ENCODE measurements at regions not wholly inside any gene's neighbourhood (a gene's known extent, or its start where the extent isn't known, plus 50 kb on each side); places are given as distances from the start of the nearest gene placed in this dataset.

DNA sequence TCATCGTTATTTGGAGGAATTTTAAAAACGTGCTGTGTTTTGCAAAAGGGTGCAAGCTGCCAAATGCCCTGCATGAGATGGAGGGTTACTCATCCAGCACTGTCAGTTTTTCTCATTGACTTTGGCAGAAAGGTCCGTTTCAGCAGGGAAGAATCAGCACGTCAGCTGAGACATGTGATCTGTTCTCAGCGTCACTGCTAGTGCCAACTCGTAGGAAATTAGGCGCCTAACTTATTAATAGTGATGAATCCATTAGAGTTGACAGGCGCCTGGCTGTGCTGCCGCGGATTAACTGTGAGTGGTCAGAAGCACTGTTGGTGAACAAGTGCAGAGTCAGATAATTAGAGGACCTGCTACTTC lies 175.5 kb upstream of the FOXQ1 start:
- no peak for DNase-seq
- Mint-ChIP-seq H3K36me3 (ENCODE audit: insufficient read depth) (no peaks in the 10 kb centered on the region), H3K4me1 (ENCODE audit: low read depth) (no peaks in the 10 kb centered on the region), H3K27me3 (ENCODE audit: low read depth) (peaks cover 10% of the 10 kb centered on the region), H3K4me3 (no peak overlapping the region), H3K9me3 (peaks cover 5% of the 10 kb centered on the region)
- no peak for ATAC-seq

DNA sequence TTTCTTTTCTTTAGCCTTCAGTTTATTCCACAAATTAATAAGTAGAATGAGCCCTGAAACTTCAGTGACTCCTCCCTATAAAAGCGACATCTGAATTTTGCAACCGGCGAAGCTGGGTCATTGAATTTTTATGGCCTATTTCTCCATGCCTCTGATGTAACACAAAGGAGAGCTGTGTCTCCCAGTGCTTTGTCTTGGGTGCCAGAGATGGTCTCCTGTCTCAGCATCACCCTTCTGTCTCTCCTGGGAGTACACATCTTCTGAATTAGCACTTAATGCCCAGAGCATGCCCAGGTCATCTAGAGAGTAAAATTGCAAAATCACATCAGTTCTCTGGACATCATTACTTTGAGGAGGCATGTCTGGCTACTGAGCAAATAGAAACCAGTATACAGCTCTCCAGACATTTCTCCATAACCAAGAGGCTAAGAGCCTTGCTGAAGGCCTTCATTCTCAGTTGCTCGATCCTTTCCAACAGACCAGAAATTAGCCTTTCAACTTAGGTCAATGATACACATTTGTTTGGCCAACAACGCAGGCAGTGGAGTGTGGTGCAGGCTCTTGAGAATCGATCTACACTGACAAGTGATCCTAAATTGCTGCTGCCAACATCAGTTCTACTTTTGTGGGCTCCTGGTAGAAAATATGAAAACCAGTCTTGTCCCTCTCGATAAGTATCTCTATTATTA lies 176.0 kb upstream of the FOXQ1 start:
- Mint-ChIP-seq H3K4me1 (ENCODE audit: low read depth) (no peaks in the 10 kb centered on the region), H3K27me3 (ENCODE audit: low read depth) (peaks cover 10% of the 10 kb centered on the region)

DNA sequence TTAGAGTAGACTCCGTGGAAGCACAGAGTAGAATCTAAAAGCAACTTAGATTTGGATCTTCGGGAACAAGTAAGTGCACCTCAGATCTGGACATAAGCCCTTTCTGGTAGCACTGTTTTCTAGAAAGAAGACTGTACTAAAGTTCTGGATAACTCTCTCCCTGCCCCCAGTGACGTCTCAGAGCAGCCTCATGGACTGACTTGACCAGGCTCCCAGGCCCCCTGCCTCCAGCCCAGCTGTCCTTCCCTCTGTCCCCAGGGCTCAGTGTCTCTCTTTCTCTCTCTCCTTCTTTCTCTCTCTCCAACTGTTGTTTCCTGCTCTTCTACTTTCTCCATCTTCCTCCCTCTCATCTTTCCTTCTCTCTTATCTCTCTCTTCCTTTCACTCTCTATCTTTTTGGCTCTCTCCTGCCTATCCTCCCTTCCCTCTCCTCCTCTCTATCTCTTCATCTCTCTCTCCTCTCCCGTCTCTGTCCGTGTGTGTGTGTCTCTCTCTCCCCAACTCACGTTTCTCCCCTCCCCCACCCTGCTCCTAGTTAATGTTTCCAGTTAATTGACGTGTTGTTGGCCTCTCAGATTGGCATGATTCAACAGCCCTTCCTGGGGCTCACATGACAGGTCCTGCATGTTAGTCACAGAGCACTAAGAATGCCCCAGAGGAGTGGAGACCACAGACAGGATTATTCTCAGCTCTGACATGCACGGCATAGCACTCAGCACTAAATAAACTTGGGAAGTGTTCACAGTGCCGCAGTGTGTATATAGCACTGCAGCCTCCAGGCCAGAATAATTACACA lies 180.4 kb upstream of the FOXQ1 start:
- no peaks in the 10 kb centered on the region for H3K36me3 Mint-ChIP-seq (ENCODE audit: insufficient read depth)
- no peaks in the 10 kb centered on the region for H3K4me1 Mint-ChIP-seq (ENCODE audit: low read depth)
- no peaks in the 10 kb centered on the region for H3K9me3 Mint-ChIP-seq
- no peak overlapping the region for H3K4me3 Mint-ChIP-seq
- ATAC-seq (peak in 1 of 2 donors; percentile 14), DNase-seq (no peak)
- H3K27me3 Mint-ChIP-seq (ENCODE audit: low read depth): peaks cover 4% of the 10 kb centered on the region

More for the DNA sequence above, 176.0 kb upstream of the FOXQ1 start:
- Mint-ChIP-seq H3K9me3 (peaks cover 5% of the 10 kb centered on the region), H3K4me3 (no peak overlapping the region), H3K36me3 (ENCODE audit: insufficient read depth) (no peaks in the 10 kb centered on the region)
- no peak for ATAC-seq
- no peak for DNase-seq

DNA sequence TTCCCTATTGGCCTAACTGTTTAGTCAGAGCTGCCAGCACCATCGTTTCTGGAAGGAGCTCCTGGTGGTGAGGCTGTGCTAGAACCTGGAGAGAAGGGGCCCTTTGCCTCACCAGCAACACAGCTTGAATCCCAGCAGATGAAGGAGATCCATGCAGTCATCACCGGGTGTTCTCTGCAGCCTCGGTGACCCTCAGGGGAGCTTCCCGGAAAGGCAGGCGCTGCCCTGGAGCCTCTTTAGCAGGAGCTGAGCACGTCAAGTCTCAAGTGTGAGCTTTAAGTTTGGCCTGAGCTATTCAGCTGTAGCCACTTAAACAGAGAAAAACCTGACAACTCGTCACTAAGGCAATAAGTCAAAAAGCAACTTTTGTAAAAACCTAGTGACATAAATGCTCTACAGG lies 181.2 kb upstream of the FOXQ1 start:
- no peak overlapping the region for H3K4me3 Mint-ChIP-seq
- ATAC-seq: no peak
- H3K36me3 Mint-ChIP-seq (ENCODE audit: insufficient read depth): no peaks in the 10 kb centered on the region
- peaks cover 4% of the 10 kb centered on the region for H3K27me3 Mint-ChIP-seq (ENCODE audit: low read depth)
- H3K4me1 Mint-ChIP-seq (ENCODE audit: low read depth): no peaks in the 10 kb centered on the region
- H3K9me3 Mint-ChIP-seq: no peaks in the 10 kb centered on the region
- no peak for DNase-seq

DNA sequence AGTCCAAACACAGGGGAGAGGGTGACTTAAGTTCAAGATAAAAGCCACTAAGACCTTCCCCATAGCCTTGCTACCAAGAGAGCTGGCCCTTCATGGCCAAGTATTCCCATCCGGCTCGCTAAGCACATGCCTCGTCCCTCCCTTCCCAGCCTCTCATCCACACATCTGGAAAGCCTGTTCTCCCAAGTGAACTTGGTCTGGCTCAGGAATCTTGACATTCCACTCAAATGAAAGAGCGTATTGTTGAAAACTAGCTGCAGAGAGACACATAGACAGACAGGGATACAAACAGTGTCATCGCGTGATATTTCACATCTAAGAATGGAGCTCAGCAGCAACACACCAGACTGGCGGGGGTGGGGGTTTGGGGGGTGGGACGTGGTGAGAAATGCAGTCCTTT lies 182.8 kb upstream of the FOXQ1 start:
- H3K27me3 Mint-ChIP-seq (ENCODE audit: low read depth): peaks cover 3% of the 10 kb centered on the region
- DNase-seq (no peak), ATAC-seq (no peak)
- H3K4me3 Mint-ChIP-seq: no peak overlapping the region
- no peaks in the 10 kb centered on the region for H3K9me3 Mint-ChIP-seq
- H3K4me1 Mint-ChIP-seq (ENCODE audit: low read depth): no peaks in the 10 kb centered on the region
- no peaks in the 10 kb centered on the region for H3K36me3 Mint-ChIP-seq (ENCODE audit: insufficient read depth)

DNA sequence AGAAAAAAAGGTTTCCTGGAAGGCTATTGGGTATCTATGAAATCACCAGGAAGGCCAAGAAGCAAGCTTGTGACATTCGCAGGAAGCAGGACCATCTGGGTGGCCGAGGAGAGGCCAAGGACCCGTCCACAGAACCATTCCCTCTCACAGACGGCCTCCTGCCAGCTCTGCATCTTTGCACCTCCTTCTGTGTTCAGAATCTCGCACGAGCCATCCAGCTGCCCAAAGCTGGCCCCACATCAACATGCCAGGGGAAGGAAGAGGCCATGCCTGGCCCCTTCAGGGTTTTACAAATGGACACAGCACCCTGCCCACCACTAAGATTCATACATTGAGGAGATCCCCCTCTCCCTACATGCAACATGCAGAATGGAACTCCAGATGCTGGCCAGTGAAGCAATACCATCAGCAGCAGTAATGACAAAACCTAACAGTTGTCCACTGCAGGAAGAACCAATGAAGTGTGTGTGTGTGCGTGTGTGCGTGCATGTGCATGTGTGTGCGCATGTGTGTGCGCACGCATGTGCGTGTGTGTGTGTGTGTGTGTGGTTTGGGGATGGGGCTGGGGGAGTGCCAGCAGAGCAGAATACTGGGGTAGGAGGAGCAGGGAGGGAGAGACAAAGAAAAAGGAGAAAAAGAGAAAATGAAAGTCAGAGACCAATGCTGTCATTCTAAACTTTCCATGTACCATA lies 184.2 kb upstream of the FOXQ1 start:
- H3K4me3 Mint-ChIP-seq: no peak overlapping the region
- no peaks in the 10 kb centered on the region for H3K36me3 Mint-ChIP-seq (ENCODE audit: insufficient read depth)

DNA sequence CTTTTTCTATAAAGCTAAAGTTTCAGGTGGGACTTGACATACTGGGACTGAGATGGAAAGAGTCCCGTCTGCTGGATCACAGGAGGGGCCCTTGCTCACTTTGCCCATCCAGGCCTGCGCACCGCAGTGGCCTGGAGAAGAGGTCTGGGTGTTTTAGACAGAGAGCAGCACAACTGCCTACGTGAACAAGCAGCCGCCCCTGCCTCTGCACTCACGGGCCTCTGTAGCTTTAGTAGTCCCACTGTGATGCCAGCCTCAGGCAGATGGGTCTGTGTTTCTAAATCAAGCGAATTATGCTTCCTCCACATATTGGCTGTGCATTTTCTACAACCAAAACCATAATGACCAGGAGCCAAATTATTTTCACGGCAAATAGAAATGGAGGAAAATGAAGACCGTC lies 184.8 kb upstream of the FOXQ1 start:
- DNase-seq (no peak), ATAC-seq (no peak)
- Mint-ChIP-seq H3K4me3 (no peak overlapping the region), H3K4me1 (ENCODE audit: low read depth) (no peaks in the 10 kb centered on the region), H3K36me3 (ENCODE audit: insufficient read depth) (no peaks in the 10 kb centered on the region), H3K27me3 (ENCODE audit: low read depth) (peaks cover 8% of the 10 kb centered on the region), H3K9me3 (no peaks in the 10 kb centered on the region)

More for the DNA sequence above, 184.2 kb upstream of the FOXQ1 start:
- DNase-seq: no peak
- peaks cover 8% of the 10 kb centered on the region for H3K27me3 Mint-ChIP-seq (ENCODE audit: low read depth)
- ATAC-seq: no peak
- no peaks in the 10 kb centered on the region for H3K4me1 Mint-ChIP-seq (ENCODE audit: low read depth)
- H3K9me3 Mint-ChIP-seq: no peaks in the 10 kb centered on the region

DNA sequence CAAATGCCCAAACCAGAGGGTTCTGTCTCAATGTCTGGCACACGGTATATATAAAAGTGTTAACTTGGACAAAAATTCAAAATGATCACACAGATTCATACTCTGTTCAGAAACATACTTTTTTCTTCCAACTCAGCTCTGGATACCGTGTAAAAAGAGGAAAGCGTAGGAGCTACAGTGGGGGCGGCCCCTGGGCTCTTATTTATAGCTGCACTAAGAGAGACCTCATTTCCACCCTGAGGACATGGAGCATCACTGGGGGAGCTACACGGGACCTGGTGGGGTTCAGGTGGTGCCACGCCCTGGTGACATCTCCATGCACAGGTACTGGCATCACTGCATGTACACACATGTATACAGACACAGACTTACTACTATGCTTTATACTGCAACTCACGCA lies 185.9 kb upstream of the FOXQ1 start:
- Mint-ChIP-seq H3K36me3 (ENCODE audit: insufficient read depth) (no peaks in the 10 kb centered on the region), H3K27me3 (ENCODE audit: low read depth) (peaks cover 10% of the 10 kb centered on the region), H3K9me3 (no peaks in the 10 kb centered on the region), H3K4me3 (no peak overlapping the region), H3K4me1 (ENCODE audit: low read depth) (no peaks in the 10 kb centered on the region)
- ATAC-seq: no peak
- DNase-seq: no peak

DNA sequence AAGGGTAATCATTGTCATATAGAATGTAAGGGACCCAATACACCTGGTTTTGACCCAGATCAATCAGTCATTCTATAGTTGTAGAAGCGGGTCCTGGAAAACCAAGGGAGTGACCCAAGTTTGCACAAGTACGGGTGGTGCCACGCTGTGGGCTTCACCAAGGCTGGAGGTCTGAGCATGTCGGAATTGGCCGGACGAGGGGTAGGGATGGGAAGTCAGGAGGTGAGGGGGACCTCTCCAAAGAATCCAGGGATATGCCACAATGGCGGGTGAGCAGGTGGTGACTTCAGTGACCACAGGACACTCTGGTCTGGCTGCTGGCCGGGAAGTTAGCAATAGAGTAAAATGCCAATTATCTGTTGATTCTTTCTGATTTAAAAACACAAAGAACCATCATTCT lies 186.6 kb upstream of the FOXQ1 start:
- peaks cover 10% of the 10 kb centered on the region for H3K27me3 Mint-ChIP-seq (ENCODE audit: low read depth)
- no peaks in the 10 kb centered on the region for H3K4me1 Mint-ChIP-seq (ENCODE audit: low read depth)
- no peaks in the 10 kb centered on the region for H3K9me3 Mint-ChIP-seq
- DNase-seq (no peak), ATAC-seq (no peak)
- no peaks in the 10 kb centered on the region for H3K36me3 Mint-ChIP-seq (ENCODE audit: insufficient read depth)
- no peak overlapping the region for H3K4me3 Mint-ChIP-seq

DNA sequence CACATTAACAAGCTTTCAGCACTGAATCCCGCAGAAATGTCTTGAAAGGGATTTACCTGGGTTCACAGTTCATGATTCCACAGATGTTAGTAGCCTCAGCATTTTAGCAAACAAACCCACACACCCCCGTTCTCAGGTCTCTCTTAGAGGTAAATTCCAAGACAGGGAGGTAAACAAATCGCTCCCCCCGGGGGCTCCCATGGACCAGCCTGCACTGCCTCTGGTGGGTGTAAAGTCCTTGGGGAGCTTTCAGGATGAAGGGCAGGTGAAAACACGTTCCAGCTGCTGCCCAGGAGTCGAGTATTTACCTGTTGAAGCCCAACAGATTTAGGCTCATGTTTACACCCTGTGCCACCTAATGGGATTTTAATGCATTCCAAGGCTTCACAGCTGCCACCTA lies 187.0 kb upstream of the FOXQ1 start:
- Mint-ChIP-seq H3K9me3 (no peaks in the 10 kb centered on the region), H3K4me1 (ENCODE audit: low read depth) (no peaks in the 10 kb centered on the region), H3K27me3 (ENCODE audit: low read depth) (peaks cover 10% of the 10 kb centered on the region), H3K4me3 (no peak overlapping the region), H3K36me3 (ENCODE audit: insufficient read depth) (no peaks in the 10 kb centered on the region)
- no peak for DNase-seq
- no peak for ATAC-seq

DNA sequence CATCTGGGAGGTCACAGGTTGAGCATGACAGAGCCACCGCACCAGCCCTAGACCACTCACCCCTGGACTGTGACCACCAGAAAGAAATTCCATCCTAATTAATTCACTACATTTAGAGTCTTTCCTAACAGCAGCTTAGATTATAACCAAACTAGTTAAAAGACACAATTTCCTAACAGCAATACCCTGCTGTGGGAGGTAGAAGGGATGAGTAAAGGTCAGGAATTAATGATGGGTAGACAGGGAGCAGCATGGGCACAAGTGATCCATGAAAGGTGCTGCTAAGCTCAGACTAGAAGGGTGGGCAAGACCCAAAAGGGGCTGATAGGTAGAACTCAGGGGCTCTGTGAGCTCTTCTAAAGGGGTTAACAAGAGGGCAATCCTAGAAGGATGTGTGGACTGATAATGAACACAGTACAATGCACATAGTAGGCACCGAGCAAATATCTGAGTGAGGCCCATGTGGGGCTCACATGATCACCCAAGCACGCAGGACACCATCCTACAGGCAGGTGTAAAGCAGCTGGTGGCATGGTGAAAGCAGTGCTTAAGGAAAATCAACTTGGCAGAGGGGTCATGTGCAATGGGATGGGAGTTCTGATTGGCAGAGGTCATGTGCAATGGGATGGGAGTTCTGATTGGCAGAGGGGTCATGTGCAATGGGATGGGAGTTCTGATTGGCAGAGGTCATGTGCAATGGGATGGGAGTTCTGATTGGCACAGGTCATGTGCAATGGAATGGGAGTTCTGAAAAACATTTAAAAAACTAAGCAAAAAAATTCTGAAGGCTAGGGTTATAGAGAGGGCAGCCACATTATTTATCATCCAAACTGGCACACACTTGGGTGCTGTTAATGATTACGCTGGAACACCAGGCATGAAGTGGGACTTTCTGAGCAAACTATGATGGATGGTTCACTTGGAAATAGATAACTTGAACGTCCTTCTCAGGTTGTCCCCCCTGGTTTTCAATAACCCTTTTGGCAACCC lies 188.2 kb upstream of the FOXQ1 start:
- Mint-ChIP-seq H3K36me3 (ENCODE audit: insufficient read depth) (no peaks in the 10 kb centered on the region), H3K9me3 (no peaks in the 10 kb centered on the region), H3K4me3 (no peak overlapping the region), H3K4me1 (ENCODE audit: low read depth) (no peaks in the 10 kb centered on the region), H3K27me3 (ENCODE audit: low read depth) (peaks cover 10% of the 10 kb centered on the region)
- ATAC-seq: no peak
- DNase-seq: no peak

DNA sequence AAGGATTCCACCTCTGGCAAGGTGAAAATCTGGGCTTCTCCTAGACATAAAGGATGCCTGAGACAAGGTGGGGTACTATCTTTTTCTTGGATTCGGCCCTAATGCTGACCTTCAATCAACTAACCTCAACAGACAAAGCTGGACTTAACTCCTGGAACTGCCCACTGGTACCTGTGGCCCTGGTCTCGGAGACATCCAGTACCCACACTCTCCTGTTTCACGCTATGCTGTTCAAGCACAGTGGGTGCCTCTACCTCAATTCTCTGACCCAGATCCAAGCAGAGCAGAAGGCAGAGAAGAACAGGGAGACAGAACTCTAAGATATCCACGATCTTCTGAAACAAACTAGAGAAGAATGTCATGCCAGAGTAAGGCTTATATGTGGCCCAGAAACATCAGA lies 189.8 kb upstream of the FOXQ1 start:
- Mint-ChIP-seq H3K9me3 (no peaks in the 10 kb centered on the region), H3K4me1 (ENCODE audit: low read depth) (no peaks in the 10 kb centered on the region), H3K36me3 (ENCODE audit: insufficient read depth) (no peaks in the 10 kb centered on the region), H3K27me3 (ENCODE audit: low read depth) (peaks cover 14% of the 10 kb centered on the region), H3K4me3 (no peak overlapping the region)
- ATAC-seq: no peak
- no peak for DNase-seq

DNA sequence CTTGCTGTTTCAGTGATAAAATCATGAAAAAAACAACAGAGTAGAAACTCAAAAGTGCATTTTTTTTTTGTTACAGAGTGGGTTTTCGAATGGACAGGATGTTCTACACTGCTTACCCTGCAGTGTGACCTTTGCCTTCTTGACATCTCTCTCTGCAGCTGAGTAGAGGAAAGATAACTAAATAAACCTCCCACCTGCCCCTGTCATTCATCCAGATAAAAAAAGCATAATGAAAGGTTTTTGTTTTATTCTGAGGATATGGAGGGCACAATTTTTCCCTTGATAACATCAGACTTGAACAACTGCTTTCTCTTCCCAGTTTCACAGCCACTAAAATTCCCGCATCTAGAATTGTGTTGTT lies 193.6 kb upstream of the FOXQ1 start:
- Mint-ChIP-seq H3K4me3 (no peak overlapping the region), H3K4me1 (ENCODE audit: low read depth) (no peaks in the 10 kb centered on the region), H3K27me3 (ENCODE audit: low read depth) (peaks cover 7% of the 10 kb centered on the region), H3K9me3 (no peaks in the 10 kb centered on the region), H3K36me3 (ENCODE audit: insufficient read depth) (no peaks in the 10 kb centered on the region)
- DNase-seq (no peak), ATAC-seq (no peak)

Data from activated T-cell treated with anti-CD3 and anti-CD28 coated beads, Interleukin-2, amount 50 U/mL, for 4 hours (primary cell).